GM12878 (cell line): ENCODE measurements at regions not wholly inside any gene's neighbourhood (a gene's known extent, or its start where the extent isn't known, plus 50 kb on each side); places are given as distances from the start of the nearest gene placed in this dataset.

Source experiments
- ATAC-seq: fragments of 200-7000 bp; cut with Tn5 transposase; 3 replicates; pipeline ENCODE4 v1.9.1; 2020; ENCODE audit warnings: mild to moderate bottlenecking, moderate library complexity
- BruUV-seq: library from RNA; stranded (reverse); fragments of 400-500 nt; replicated peaks from 2 replicates; lab custom pipeline; 2021; lab: Mats Ljungman, UMichigan
- CTCF ChIA-PET: fragments of 300-600 bp; sonication (Branson Sonifier 250); formaldehyde crosslinking; extraction: SDS; loops from one replicate; lab custom pipeline; 2021; ENCODE audit warnings: inconsistent platforms; lab: Yijun Ruan, JAX
- POLR2A ChIA-PET: fragments of 350-600 bp; formaldehyde crosslinking; extraction: SDS; loops from one replicate; lab custom pipeline; 2021; ENCODE audit warnings: inconsistent platforms; lab: Charles Lee
- RAD21 ChIA-PET: fragments of 300-600 bp; sonication (Branson Sonifier 250); formaldehyde crosslinking; loops from one replicate; lab custom pipeline; 2023; ENCODE audit warnings: antibody characterized with exemption; ENCODE audit not compliant: unreplicated experiment; lab: Charles Lee
- SMC1A ChIA-PET: fragments of 300-600 bp; sonication (Branson Sonifier 250); formaldehyde crosslinking; loops from one replicate; lab custom pipeline; 2023; ENCODE audit not compliant: unreplicated experiment, uncharacterized antibody; lab: Charles Lee
- DNase-seq: peaks from one replicate; pipeline ENCODE4 v3.0.0-alpha.2; 2011; ENCODE audit warnings: low read depth, low spot score
- FAIRE-seq: peaks from 3 replicates; lab custom pipeline; 2011; peaks lifted over from hg19 to GRCh38; lab: Jason Lieb, UNC
- H2AFZ ChIP-seq: 2 replicates; pipeline ENCODE4 v1.6.0; 2011; ENCODE audit warnings: low read depth, low read length, control low read depth; ENCODE audit not compliant: control insufficient read depth
- H3K27ac ChIP-seq: 2 replicates; pipeline ENCODE4 v1.5.1; 2011; ENCODE audit warnings: control low read depth; ENCODE audit not compliant: control insufficient read depth, insufficient read depth
- H3K27me3 ChIP-seq, 2 experiments: replicated peaks in 1 of 2; 2 replicates each; pipeline versions ENCODE4 v1.6.0 to v1.6.1; 2011; ENCODE audit warnings: low read length in 1 of 2; ENCODE audit not compliant: control insufficient read depth in 2 of 2, insufficient read depth in 2 of 2
- H3K36me3 ChIP-seq, 2 experiments: 2 replicates each; pipeline ENCODE4 v1.5.1; 2011; ENCODE audit warnings: low read length in 1 of 2; ENCODE audit not compliant: control insufficient read depth in 2 of 2, insufficient read depth in 2 of 2
- H3K4me1 ChIP-seq: 2 replicates; pipeline ENCODE4 v1.6.1; 2011; ENCODE audit warnings: mild to moderate bottlenecking, low read length, moderate library complexity, mixed read lengths; ENCODE audit not compliant: control insufficient read depth, insufficient read depth
- H3K4me2 ChIP-seq: 2 replicates; pipeline ENCODE4 v1.6.0; 2011; ENCODE audit warnings: control low read depth; ENCODE audit not compliant: control insufficient read depth, insufficient read depth
- H3K4me3 ChIP-seq: fragments of 200-600 bp; sonication (generic); 2 replicates; pipeline ENCODE4 v1.5.1; 2016
- H3K79me2 ChIP-seq: 2 replicates; pipeline ENCODE4 v1.6.0; 2011; ENCODE audit warnings: low read length; ENCODE audit not compliant: control insufficient read depth, insufficient read depth
- H3K9ac ChIP-seq: 2 replicates; pipeline ENCODE4 v1.8.0; 2011; ENCODE audit warnings: low read length, control low read depth, mixed read lengths; ENCODE audit not compliant: control insufficient read depth, insufficient read depth
- H3K9me3 ChIP-seq: replicated peaks from 3 replicates; pipeline ENCODE4 v1.5.1; 2011; ENCODE audit warnings: mild to moderate bottlenecking, low read length; ENCODE audit not compliant: control insufficient read depth, insufficient read depth
- H4K20me1 ChIP-seq: 2 replicates; pipeline ENCODE4 v1.6.0; 2011; ENCODE audit not compliant: control insufficient read depth, insufficient read depth
- BACH1 ChIP-seq: fragments of 450-650 bp; IDR thresholded peaks from 2 replicates; pipeline ENCODE4 v1.6.1; 2017; ENCODE audit warnings: mild to moderate bottlenecking, borderline replicate concordance
- BCL11A ChIP-seq: IDR thresholded peaks from 2 replicates; pipeline ENCODE4 v1.6.1; 2011; ENCODE audit warnings: low read depth, low read length
- CREM ChIP-seq: IDR thresholded peaks from 2 replicates; pipeline ENCODE4 v1.6.1; 2014; ENCODE audit warnings: antibody characterized with exemption, low read depth
- DPF2 ChIP-seq: fragments of 450-650 bp; IDR thresholded peaks from 2 replicates; pipeline ENCODE4 v1.6.1; 2017; ENCODE audit warnings: mild to moderate bottlenecking
- E2F4 ChIP-seq: IDR thresholded peaks from 2 replicates; pipeline ENCODE4 v1.6.1; 2012; ENCODE audit warnings: low read depth, low read length, improper control_type of control experiment
- EED ChIP-seq: sonication (generic); IDR thresholded peaks from 2 replicates; pipeline ENCODE4 v1.6.1; 2016; ENCODE audit warnings: antibody characterized with exemption, low read depth
- EP300 ChIP-seq, 2 experiments: fragments of 150-350 bp in 1 of 2; IDR thresholded peaks; 2 replicates each; pipeline ENCODE4 v1.6.1; 2011 to 2012; ENCODE audit warnings: low read depth in 2 of 2, low read length in 2 of 2, borderline replicate concordance in 1 of 2, improper control_type of control experiment in 1 of 2, inconsistent platforms in 1 of 2; ENCODE audit not compliant: control insufficient read depth in 1 of 2
- EZH2 ChIP-seq: IDR thresholded peaks from 2 replicates; pipeline ENCODE4 v1.6.1; 2012; ENCODE audit warnings: low read depth, mild to moderate bottlenecking, control low read depth, inconsistent platforms, low read length, borderline replicate concordance; ENCODE audit not compliant: control insufficient read depth
- GABPA ChIP-seq: IDR thresholded peaks from 2 replicates; pipeline ENCODE4 v1.6.1; 2014; ENCODE audit warnings: antibody characterized with exemption, low read depth, mild to moderate bottlenecking, inconsistent platforms
- HCFC1 ChIP-seq: fragments of 150-350 bp; IDR thresholded peaks from 2 replicates; pipeline ENCODE4 v1.6.1; 2014; ENCODE audit warnings: low read length
- IRF4 ChIP-seq: IDR thresholded peaks from 2 replicates; pipeline ENCODE4 v1.6.1; 2011; ENCODE audit warnings: low read depth, low read length
- MXI1 ChIP-seq: fragments of 150-350 bp; IDR thresholded peaks from 2 replicates; pipeline ENCODE4 v1.6.1; 2011; ENCODE audit warnings: low read depth, mild to moderate bottlenecking, inconsistent platforms, low read length, improper control_type of control experiment
- NFXL1 ChIP-seq: fragments of 450-650 bp; IDR thresholded peaks from 2 replicates; pipeline ENCODE4 v1.6.1; 2017; ENCODE audit warnings: antibody characterized with exemption, mild to moderate bottlenecking, borderline replicate concordance
- NFYA ChIP-seq: IDR thresholded peaks from 2 replicates; pipeline ENCODE4 v1.6.1; 2011; ENCODE audit warnings: low read depth, mild to moderate bottlenecking, low read length, improper control_type of control experiment, borderline replicate concordance
- NR2C2 ChIP-seq: IDR thresholded peaks from 2 replicates; pipeline ENCODE4 v1.6.1; 2011; ENCODE audit warnings: borderline replicate concordance, low read depth; ENCODE audit not compliant: control insufficient read depth, insufficient read length
- POLR2AphosphoS2 ChIP-seq: IDR thresholded peaks from 2 replicates; pipeline ENCODE4 v1.6.1; 2011; ENCODE audit warnings: low read depth, mild to moderate bottlenecking, low read length, improper control_type of control experiment, moderate library complexity
- RAD21 ChIP-seq: IDR thresholded peaks from 2 replicates; pipeline ENCODE4 v1.6.1; 2011; ENCODE audit warnings: mild to moderate bottlenecking, low read depth, low read length, moderate library complexity; ENCODE audit not compliant: insufficient read depth
- RAD51 ChIP-seq: fragments of 450-650 bp; IDR thresholded peaks from 2 replicates; pipeline ENCODE4 v1.6.1; 2016; ENCODE audit warnings: moderate library complexity, mild to moderate bottlenecking, inconsistent platforms
- RUNX3 ChIP-seq: IDR thresholded peaks from 2 replicates; pipeline ENCODE4 v1.6.1; 2012; ENCODE audit warnings: low read length, inconsistent platforms
- TBL1XR1 ChIP-seq: IDR thresholded peaks from 2 replicates; pipeline ENCODE4 v1.6.1; 2012; ENCODE audit warnings: low read depth, low read length, improper control_type of control experiment
- USF2 ChIP-seq: IDR thresholded peaks from 2 replicates; pipeline ENCODE4 v1.6.1; 2011; ENCODE audit warnings: low read depth, low read length, improper control_type of control experiment, borderline replicate concordance
- ZNF207 ChIP-seq: fragments of 450-650 bp; IDR thresholded peaks from 2 replicates; pipeline ENCODE4 v1.6.1; 2014; ENCODE audit warnings: antibody characterized with exemption, mild to moderate bottlenecking, borderline replicate concordance
- WGBS: methylation state at CpG from one replicate; pipeline ENCODE4 v1.1.6; 2016; ENCODE audit warnings: low lambda C conversion rate; ENCODE audit not compliant: insufficient replicate concordance, insufficient coverage; ENCODE audit errors: missing lambda C conversion rate; 5-methylcytosine and 5-hydroxymethylcytosine counted together
- in situ Hi-C: fragments of 300-500 bp; cut with MboI; formaldehyde crosslinking; loops from 9 replicates; pipeline ENCODE4 v1.14.3; 2018; ENCODE audit warnings: mixed read lengths
- intact Hi-C: fragments of 100-400 bp; cut with micrococcal nuclease; formaldehyde crosslinking; loops from one replicate; pipeline ENCODE4 v1.14.2; 2022; ENCODE audit not compliant: unreplicated experiment

GRCh38 chr6:11853678-11854407 is 75.2 kb upstream of the ADTRP start (continued):
- TF ChIP-seq EED (0 out of 2 replicates have a peak, but pooled peaks have one; percentile 20), GABPA (no peak), RUNX3 (peak; percentile 42; the same call in 1 of the 2 replicates), DPF2 (no peak), EP300 (IDR thresholded peaks at IDR 0.05; ENCODE audit: borderline replicate concordance in 1 of 2, control insufficient read depth in 1 of 2, low read depth in 2 of 2, low read length in 2 of 2) (no peak), HCFC1 (no peak), NR2C2 (no peak), BACH1 (no peak), MXI1 (no peak), EZH2 (no peak), RAD51 (no peak), ZNF207 (no peak)
- TF ChIP-seq, all 136 proteins: peak for 4

GRCh38 chr6:11852061-11852651 is 73.6 kb upstream of the ADTRP start:
- intact Hi-C loops (no loop called here), in situ Hi-C loops (no loop called here)
- Histone ChIP-seq H3K4me2 (peak overlapping the region; percentile 36; the same call in 1 of the 2 replicates), H3K4me1 (peaks cover 22% of the 10 kb centered on the region), H3K36me3 (no peaks in the 10 kb centered on the region), H3K9ac (peak overlapping the region; percentile 42), H2AFZ (peak overlapping the region; percentile 8; the same call in 1 of the 2 replicates), H3K4me3 (0 out of 2 replicates have a peak overlapping the region, but pooled peaks have one; percentile 4), H3K27ac (peak overlapping the region; percentile 87), H3K27me3 (no peaks in the 10 kb centered on the region), H4K20me1 (no peaks in the 10 kb centered on the region), H3K79me2 (no peaks in the 10 kb centered on the region), H3K9me3 (peaks cover 27% of the 10 kb centered on the region)
- no TSS peak for BruUV-seq
- 71% methylated on average over 11 of the region's 11 CpGs for WGBS
- DNase-seq (no peak), ATAC-seq (no peak), FAIRE-seq (peak; percentile 49)
- CTCF ChIA-PET, result interaction anchor here (1.5 kb wide), 1 partner anchor 12 kb away, joined by 4 read pairs; no protein-coding TSS in a partner anchor
- SMC1A ChIA-PET, result interaction anchor here (0.9 to 2.1 kb wide), 11 partner anchors 12 to 753 kb away, joined by 3 to 8 read pairs (median 3); no protein-coding TSS in a partner anchor
- POLR2A ChIA-PET, result no interaction called here
- RAD21 ChIA-PET, result interaction anchor here (1.2 kb wide), 2 partner anchors 16 to 18 kb away, joined by 4 to 5 read pairs; no protein-coding TSS in a partner anchor
- TF ChIP-seq IRF4 (0 out of 2 replicates have a peak, but pooled peaks have one; percentile 43), NFYA (no peak), NFXL1 (no peak), RAD21 (peak; percentile 26; the same call in 1 of the 2 replicates), BCL11A (no peak; the same call in 1 of the 2 replicates), CREM (peak; percentile 85), USF2 (no peak), E2F4 (no peak), POLR2AphosphoS2 (no peak), TBL1XR1 (no peak)
